NB4 (cell line): ENCODE measurements at regions not wholly inside any gene's neighbourhood (a gene's known extent, or its start where the extent isn't known, plus 50 kb on each side); places are given as distances from the start of the nearest gene placed in this dataset.

Experiments
- MYC ChIP-seq: IDR thresholded peaks from 2 replicates; pipeline ENCODE4 v1.6.1; 2011; ENCODE audit warnings: low read depth, low read length
- POLR2A ChIP-seq: IDR thresholded peaks from 2 replicates; pipeline ENCODE4 v1.6.1; 2011; ENCODE audit warnings: mild to moderate bottlenecking; ENCODE audit not compliant: insufficient read length; ENCODE audit errors: extremely low read depth
- TF ChIP-seq, protein P1 (sequence below): IDR thresholded peaks from one replicate; pipeline ENCODE4 v1.5.1; 2012; ENCODE audit warnings: low read depth, low read length
- TF ChIP-seq, protein P2 (sequence below): IDR thresholded peaks from 2 replicates; pipeline ENCODE4 v1.6.1; 2011; ENCODE audit warnings: low read depth, low read length

DNA sequence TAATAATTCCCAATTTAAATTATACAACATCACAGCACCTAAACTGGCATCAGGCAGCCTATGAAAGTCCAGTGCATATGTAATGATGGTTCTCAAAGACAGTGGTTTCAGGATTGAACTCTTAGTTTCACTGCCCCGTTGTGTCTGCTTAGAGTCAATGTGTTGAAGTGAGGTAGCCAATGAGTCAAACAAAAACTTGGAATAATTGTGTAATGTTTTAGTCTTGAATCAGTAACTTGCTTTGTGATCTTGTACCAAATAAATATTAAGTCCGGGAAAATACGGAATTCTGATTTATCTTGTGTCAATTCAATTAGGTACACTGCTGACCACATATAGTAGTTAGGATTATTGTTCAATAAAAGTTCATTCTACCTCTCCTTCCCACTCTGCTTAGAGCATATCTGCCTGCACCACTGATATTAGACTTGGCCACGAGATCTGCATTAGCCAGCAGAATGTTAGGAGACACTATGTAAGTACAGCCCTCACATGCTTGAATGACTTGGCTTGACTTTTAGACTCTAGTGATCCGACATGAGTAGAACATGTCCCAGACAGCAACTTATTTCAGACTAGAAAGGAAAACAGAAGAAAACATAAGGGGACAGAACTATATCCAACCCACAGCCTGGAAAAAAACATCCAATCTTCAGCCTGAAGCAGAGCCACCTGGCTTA is 441.5 kb upstream of the PTGER4 start:
- TF ChIP-seq, protein P1, sequence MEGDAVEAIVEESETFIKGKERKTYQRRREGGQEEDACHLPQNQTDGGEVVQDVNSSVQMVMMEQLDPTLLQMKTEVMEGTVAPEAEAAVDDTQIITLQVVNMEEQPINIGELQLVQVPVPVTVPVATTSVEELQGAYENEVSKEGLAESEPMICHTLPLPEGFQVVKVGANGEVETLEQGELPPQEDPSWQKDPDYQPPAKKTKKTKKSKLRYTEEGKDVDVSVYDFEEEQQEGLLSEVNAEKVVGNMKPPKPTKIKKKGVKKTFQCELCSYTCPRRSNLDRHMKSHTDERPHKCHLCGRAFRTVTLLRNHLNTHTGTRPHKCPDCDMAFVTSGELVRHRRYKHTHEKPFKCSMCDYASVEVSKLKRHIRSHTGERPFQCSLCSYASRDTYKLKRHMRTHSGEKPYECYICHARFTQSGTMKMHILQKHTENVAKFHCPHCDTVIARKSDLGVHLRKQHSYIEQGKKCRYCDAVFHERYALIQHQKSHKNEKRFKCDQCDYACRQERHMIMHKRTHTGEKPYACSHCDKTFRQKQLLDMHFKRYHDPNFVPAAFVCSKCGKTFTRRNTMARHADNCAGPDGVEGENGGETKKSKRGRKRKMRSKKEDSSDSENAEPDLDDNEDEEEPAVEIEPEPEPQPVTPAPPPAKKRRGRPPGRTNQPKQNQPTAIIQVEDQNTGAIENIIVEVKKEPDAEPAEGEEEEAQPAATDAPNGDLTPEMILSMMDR: no peak
- TF ChIP-seq POLR2A (no peak), MYC (no peak)
- TF ChIP-seq, protein P2, sequence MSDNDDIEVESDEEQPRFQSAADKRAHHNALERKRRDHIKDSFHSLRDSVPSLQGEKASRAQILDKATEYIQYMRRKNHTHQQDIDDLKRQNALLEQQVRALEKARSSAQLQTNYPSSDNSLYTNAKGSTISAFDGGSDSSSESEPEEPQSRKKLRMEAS: no peak
